SK-N-SH treated with all-trans-retinoic acid at 6 μM for 48 hours (cell line): ENCODE measurements at regions not wholly inside any gene's neighbourhood (a gene's known extent, or its start where the extent isn't known, plus 50 kb on each side); places are given as distances from the start of the nearest gene placed in this dataset.

ENCODE experiments used
- CREB5 ChIP-seq: fragments of 250-450 bp; sonication (Bioruptor Pico); IDR thresholded peaks from 2 replicates; pipeline ENCODE4 v1.5.1; 2020; ENCODE audit warnings: low read depth, mild to moderate bottlenecking, moderate library complexity
- ESRRG ChIP-seq: fragments of 250-450 bp; sonication (Bioruptor Pico); IDR thresholded peaks from 2 replicates; pipeline ENCODE4 v1.6.1; 2021; ENCODE audit warnings: mild to moderate bottlenecking
- GLIS3 ChIP-seq: fragments of 250-450 bp; sonication (Bioruptor Pico); IDR thresholded peaks from 2 replicates; pipeline ENCODE4 v1.5.0; 2020; ENCODE audit warnings: mild to moderate bottlenecking, moderate library complexity
- ISL1 ChIP-seq: fragments of 250-450 bp; sonication (Bioruptor Pico); IDR thresholded peaks from 2 replicates; pipeline ENCODE4 v2.1.2; 2022; ENCODE audit warnings: mild to moderate bottlenecking, moderate library complexity
- PATZ1 ChIP-seq: fragments of 250-450 bp; sonication (Bioruptor Pico); IDR thresholded peaks from 2 replicates; pipeline ENCODE4 v1.8.0; 2020; ENCODE audit warnings: mild to moderate bottlenecking, moderate library complexity, borderline replicate concordance
- RARB ChIP-seq: fragments of 250-450 bp; sonication (Bioruptor Pico); IDR thresholded peaks from 2 replicates; pipeline ENCODE4 v1.8.0; 2021; ENCODE audit warnings: mild to moderate bottlenecking, moderate library complexity
- SNAI2 ChIP-seq: fragments of 250-450 bp; sonication (Bioruptor Pico); IDR thresholded peaks from 2 replicates; pipeline ENCODE4 v1.5.0; 2020; ENCODE audit warnings: mild to moderate bottlenecking, moderate library complexity
- TOX ChIP-seq: fragments of 250-450 bp; sonication (Bioruptor Pico); IDR thresholded peaks from 2 replicates; pipeline ENCODE4 v1.8.0; 2021; ENCODE audit warnings: mild to moderate bottlenecking, moderate library complexity, borderline replicate concordance
- ZC3H10 ChIP-seq: fragments of 250-450 bp; sonication (Bioruptor Pico); IDR thresholded peaks from 2 replicates; pipeline ENCODE4 v1.5.1; 2021; ENCODE audit warnings: mild to moderate bottlenecking, moderate library complexity
- ZFP3 ChIP-seq: fragments of 250-450 bp; sonication (Bioruptor Pico); IDR thresholded peaks from 2 replicates; pipeline ENCODE4 v1.5.0; 2020; ENCODE audit warnings: mild to moderate bottlenecking, moderate library complexity
- ZNF565 ChIP-seq: fragments of 450-650 bp; formaldehyde crosslinking; conservative IDR thresholded peaks from 2 replicates; pipeline ENCODE4 v1.5.0; 2020; ENCODE audit warnings: low read depth, mild to moderate bottlenecking, moderate library complexity
- ZNF70 ChIP-seq: fragments of 450-650 bp; formaldehyde crosslinking; IDR thresholded peaks from 2 replicates; pipeline ENCODE4 v1.5.0; 2020; ENCODE audit warnings: mild to moderate bottlenecking, moderate library complexity

- TF ChIP-seq RARB (no peak), ZC3H10 (CRISPR knock-in tag) (no peak), GLIS3 (CRISPR knock-in tag) (no peak), ISL1 (CRISPR knock-in tag) (no peak), ZNF70 (CRISPR knock-in tag) (no peak), ESRRG (no peak), ZNF565 (CRISPR knock-in tag) (no peak), PATZ1 (CRISPR knock-in tag) (no peak), TOX (CRISPR knock-in tag) (no peak), SNAI2 (no peak), ZFP3 (no peak), CREB5 (CRISPR knock-in tag) (no peak)
These were observed 103.8 kb downstream of the TBX5 start for GRCh38 chr12:114302117-114302516.
